ENCODE measurements at regions not wholly inside any gene's neighbourhood (a gene's known extent, or its start where the extent isn't known, plus 50 kb on each side); places are given as distances from the start of the nearest gene placed in this dataset.

GRCh38 chr18:56121669-56122068, 516.7 kb downstream of the TXNL1 start:
- Mint-ChIP-seq H3K27me3 (ENCODE audit: low read depth in 3 of 3) (peaks cover 0 to 2% (median 1%) of the 10 kb centered on the region in 3 donors), H3K4me1 (no peaks in the 10 kb centered on the region), H3K36me3 (no peaks in the 10 kb centered on the region), H3K4me3 (no peak overlapping the region), H3K27ac (no peak overlapping the region), H3K9me3 (peaks cover 0 to 2% (median 0%) of the 10 kb centered on the region in 7 donors)
- Histone ChIP-seq H4K20me1 (ENCODE audit: insufficient read depth, low read length) (no peaks in the 10 kb centered on the region), H3K9ac (ENCODE audit: insufficient read depth, low read length, poor library complexity, severe bottlenecking) (no peak overlapping the region), H3K27me3 (ENCODE audit: control insufficient read depth in 2 of 2, insufficient read depth in 2 of 2, low read length in 2 of 2) (no peaks in the 10 kb centered on the region), H2AFZ (ENCODE audit: insufficient read depth, low read depth, low read length, poor library complexity, severe bottlenecking) (no peak overlapping the region), H3K4me2 (replicated peaks; ENCODE audit: extremely low read depth, low read length, poor library complexity, severe bottlenecking) (no peak overlapping the region), H3K4me1 (ENCODE audit: control insufficient read depth in 1 of 2, insufficient read depth in 2 of 2, low read length in 2 of 2) (no peaks in the 10 kb centered on the region), H3K27ac (ENCODE audit: low read depth in 1 of 2, low read length in 2 of 2) (no peak overlapping the region), H3K9me3 (replicated peaks in 1 of 2; ENCODE audit: control insufficient read depth in 1 of 2, insufficient read depth in 1 of 2, low read length in 2 of 2) (no peaks in the 10 kb centered on the region), H3K79me2 (ENCODE audit: insufficient read depth, low read length) (no peaks in the 10 kb centered on the region), H3K4me3 (replicated peaks in 1 of 3; ENCODE audit: low read depth in 2 of 3, low read length in 3 of 3) (no peak overlapping the region), H3K36me3 (replicated peaks in 1 of 2; ENCODE audit: control insufficient read depth in 1 of 2, insufficient read depth in 2 of 2, low read length in 2 of 2) (no peaks in the 10 kb centered on the region)
- no peak for TF ChIP-seq CTCF (IDR thresholded peaks at IDR 0.05)
- intact Hi-C loops (cut with micrococcal nuclease): no loop called here
- DNase-seq: no peak
- no CpG with 5 or more reads among the region's 1 CpG for WGBS (ENCODE audit: insufficient coverage)

GRCh38 chr18:56120782-56121181, 517.6 kb downstream of the TXNL1 start:
- Histone ChIP-seq H3K27me3 (ENCODE audit: control insufficient read depth in 2 of 2, insufficient read depth in 2 of 2, low read length in 2 of 2) (no peaks in the 10 kb centered on the region), H3K4me2 (replicated peaks; ENCODE audit: extremely low read depth, low read length, poor library complexity, severe bottlenecking) (no peak overlapping the region), H2AFZ (ENCODE audit: insufficient read depth, low read depth, low read length, poor library complexity, severe bottlenecking) (no peak overlapping the region), H3K9me3 (replicated peaks in 1 of 2; ENCODE audit: control insufficient read depth in 1 of 2, insufficient read depth in 1 of 2, low read length in 2 of 2) (no peaks in the 10 kb centered on the region), H3K4me1 (ENCODE audit: control insufficient read depth in 1 of 2, insufficient read depth in 2 of 2, low read length in 2 of 2) (no peaks in the 10 kb centered on the region), H3K9ac (ENCODE audit: insufficient read depth, low read length, poor library complexity, severe bottlenecking) (no peak overlapping the region), H4K20me1 (ENCODE audit: insufficient read depth, low read length) (no peaks in the 10 kb centered on the region), H3K79me2 (ENCODE audit: insufficient read depth, low read length) (no peaks in the 10 kb centered on the region), H3K36me3 (replicated peaks in 1 of 2; ENCODE audit: control insufficient read depth in 1 of 2, insufficient read depth in 2 of 2, low read length in 2 of 2) (no peaks in the 10 kb centered on the region), H3K27ac (ENCODE audit: low read depth in 1 of 2, low read length in 2 of 2) (no peak overlapping the region), H3K4me3 (replicated peaks in 1 of 3; ENCODE audit: low read depth in 2 of 3, low read length in 3 of 3) (no peak overlapping the region)
- no CpG with 5 or more reads among the region's 3 CpGs for WGBS (ENCODE audit: insufficient coverage)
- Mint-ChIP-seq H3K27ac (no peak overlapping the region), H3K27me3 (ENCODE audit: low read depth in 3 of 3) (peaks cover 0 to 2% (median 1%) of the 10 kb centered on the region in 3 donors), H3K36me3 (no peaks in the 10 kb centered on the region), H3K9me3 (peaks cover 0 to 2% (median 0%) of the 10 kb centered on the region in 7 donors), H3K4me1 (peaks cover under 1% of the 10 kb centered on the region), H3K4me3 (no peak overlapping the region)
- intact Hi-C loops (cut with micrococcal nuclease): no loop called here
- no peak for TF ChIP-seq CTCF (IDR thresholded peaks at IDR 0.05)
- DNase-seq: no peak
